Right kidney (tissue), 1 donor: ENCODE measurements at regions not wholly inside any gene's neighbourhood (a gene's known extent, or its start where the extent isn't known, plus 50 kb on each side); places are given as distances from the start of the nearest gene placed in this dataset.

Experiments
- DNase-seq: peaks from one replicate; pipeline ENCODE4 v3.0.0-alpha.2; 2016

- no peak for DNase-seq
These were observed 195.5 kb upstream of the CDH5 start for GRCh38 chr16:66170989-66171388.

GRCh38 chr16:66169817-66170216 is 196.7 kb upstream of the CDH5 start:
- no peak for DNase-seq

GRCh38 chr16:66168777-66169176 is 197.7 kb upstream of the CDH5 start:
- DNase-seq, result no peak

- DNase-seq, result no peak
These were observed 198.8 kb upstream of the CDH5 start for GRCh38 chr16:66167564-66168291.

GRCh38 chr16:66166490-66166889 is 200.0 kb upstream of the CDH5 start:
- no peak for DNase-seq

GRCh38 chr16:66165879-66166278 is 200.6 kb upstream of the CDH5 start:
- no peak for DNase-seq

GRCh38 chr16:66164581-66165247 is 201.8 kb upstream of the CDH5 start:
- DNase-seq, result peak; percentile 33

GRCh38 chr16:66162821-66163220 is 203.7 kb upstream of the CDH5 start:
- no peak for DNase-seq

GRCh38 chr16:66161942-66162341 is 204.5 kb upstream of the CDH5 start:
- DNase-seq, result no peak

- DNase-seq, result no peak
These were observed 205.2 kb upstream of the CDH5 start for GRCh38 chr16:66161269-66161668.

- no peak for DNase-seq
These were observed 206.5 kb upstream of the CDH5 start for GRCh38 chr16:66159987-66160386.

GRCh38 chr16:66156538-66156937 is 210.0 kb upstream of the CDH5 start:
- no peak for DNase-seq

- DNase-seq, result no peak
These were observed 210.6 kb upstream of the CDH5 start for GRCh38 chr16:66155933-66156332.

- DNase-seq, result no peak
These were observed 211.7 kb upstream of the CDH5 start for GRCh38 chr16:66154801-66155200.

GRCh38 chr16:66152823-66153393 is 213.6 kb upstream of the CDH5 start:
- DNase-seq, result no peak

GRCh38 chr16:66152181-66152580 is 214.3 kb upstream of the CDH5 start:
- no peak for DNase-seq

GRCh38 chr16:66150698-66151482 is 215.6 kb upstream of the CDH5 start:
- DNase-seq, result no peak

GRCh38 chr16:66147291-66147690 is 219.2 kb upstream of the CDH5 start:
- DNase-seq, result no peak

- DNase-seq, result no peak
These were observed 219.7 kb upstream of the CDH5 start for GRCh38 chr16:66146798-66147197.

- DNase-seq, result no peak
These were observed 221.8 kb upstream of the CDH5 start for GRCh38 chr16:66144641-66145040.

GRCh38 chr16:66143415-66143814 is 223.1 kb upstream of the CDH5 start:
- no peak for DNase-seq

GRCh38 chr16:66141885-66142284 is 224.6 kb upstream of the CDH5 start:
- no peak for DNase-seq

GRCh38 chr16:66137853-66138252 is 228.6 kb upstream of the CDH5 start:
- no peak for DNase-seq
